Endothelial cell of umbilical vein (primary cell): ENCODE measurements at regions not wholly inside any gene's neighbourhood (a gene's known extent, or its start where the extent isn't known, plus 50 kb on each side); places are given as distances from the start of the nearest gene placed in this dataset.

Experiments
- BruUV-seq: library from RNA; stranded (reverse); fragments of 400-500 nt; replicated peaks from 2 replicates; lab custom pipeline; 2021; lab: Mats Ljungman, UMichigan
- CTCF ChIA-PET: fragments of 300-600, 350-600 bp; sonication (Branson Sonifier 250); formaldehyde crosslinking; loops from one replicate; lab custom pipeline; 2021; ENCODE audit warnings: antibody characterized with exemption, inconsistent platforms; lab: Charles Lee
- POLR2A ChIA-PET: fragments of 300-600, 350-600 bp; sonication (Branson Sonifier 250); formaldehyde crosslinking; loops from one replicate; lab custom pipeline; 2021; ENCODE audit warnings: antibody characterized with exemption, inconsistent platforms; lab: Charles Lee
- DNase-seq: peaks from one replicate; pipeline ENCODE4 v3.0.0-alpha.2; 2011; ENCODE audit warnings: low read depth, low spot score
- FAIRE-seq: peaks from 2 replicates; lab custom pipeline; 2011; peaks lifted over from hg19 to GRCh38; lab: Jason Lieb, UNC
- H2AFZ ChIP-seq: 2 replicates; pipeline ENCODE4 v1.6.0; 2012; ENCODE audit warnings: low read depth, low read length, control low read depth, inconsistent platforms
- H3K27ac ChIP-seq: 2 replicates; pipeline ENCODE4 v1.5.1; 2011; ENCODE audit warnings: low read depth, mild to moderate bottlenecking, control low read depth, low read length, moderate library complexity; ENCODE audit not compliant: insufficient read depth
- H3K27me3 ChIP-seq, 2 experiments: 2 replicates each; pipeline versions ENCODE4 v1.6.0 to v1.6.1; 2011; ENCODE audit warnings: low read length in 2 of 2, mixed read lengths in 1 of 2; ENCODE audit not compliant: control insufficient read depth in 2 of 2, insufficient read depth in 2 of 2
- H3K36me3 ChIP-seq, 2 experiments: 2 replicates in 1 of 2; 3 replicates in 1 of 2; pipeline ENCODE4 v1.5.1; 2011; ENCODE audit warnings: low read length in 2 of 2, mild to moderate bottlenecking in 1 of 2, moderate library complexity in 1 of 2; ENCODE audit not compliant: control insufficient read depth in 2 of 2, insufficient read depth in 2 of 2; ENCODE audit errors: extremely low read depth in 1 of 2
- H3K4me1 ChIP-seq: 3 replicates; pipeline ENCODE4 v1.5.1; 2011; ENCODE audit warnings: mild to moderate bottlenecking, low read length; ENCODE audit not compliant: control insufficient read depth, insufficient read depth; ENCODE audit errors: extremely low read depth
- H3K4me2 ChIP-seq: 2 replicates; pipeline ENCODE4 v1.6.1; 2011; ENCODE audit warnings: low read length, control low read depth, mixed read lengths; ENCODE audit not compliant: insufficient read depth
- H3K4me3 ChIP-seq, 3 experiments: fragments of 200-600 bp in 1 of 3; sonication (generic), shearing (Covaris generic) in 1 of 3; replicated peaks in 1 of 3; 2 replicates each; pipeline ENCODE4 v1.5.1; 2011 to 2016; ENCODE audit warnings: control low read depth in 3 of 3, low read length in 3 of 3, mild to moderate bottlenecking in 2 of 3, inconsistent platforms in 1 of 3, low read depth in 1 of 3, moderate library complexity in 1 of 3; ENCODE audit not compliant: insufficient read depth in 1 of 3
- H3K79me2 ChIP-seq: 2 replicates; pipeline ENCODE4 v1.6.0; 2012; ENCODE audit warnings: low read length, inconsistent platforms; ENCODE audit not compliant: control insufficient read depth, insufficient read depth
- H3K9ac ChIP-seq: replicated peaks from 2 replicates; pipeline ENCODE3; 2011; ENCODE audit warnings: low read length, control low read depth; ENCODE audit not compliant: insufficient read depth; ENCODE audit errors: extremely low read depth
- H3K9me1 ChIP-seq: replicated peaks from 3 replicates; pipeline ENCODE4 v1.6.0; 2011; ENCODE audit warnings: mild to moderate bottlenecking, low read length; ENCODE audit not compliant: control insufficient read depth, insufficient read depth; ENCODE audit errors: extremely low read depth
- H3K9me3 ChIP-seq: replicated peaks from 2 replicates; pipeline ENCODE4 v1.5.1; 2012; ENCODE audit warnings: low read length, inconsistent platforms; ENCODE audit not compliant: control insufficient read depth, insufficient read depth
- H4K20me1 ChIP-seq: replicated peaks from 2 replicates; pipeline ENCODE3; 2011; ENCODE audit warnings: mild to moderate bottlenecking, low read length; ENCODE audit not compliant: control insufficient read depth, insufficient read depth; ENCODE audit errors: extremely low read depth
- CTCF ChIP-seq, 2 donors: IDR thresholded peaks; 1 replicate in 1 of 2; 2 replicates in 1 of 2; pipeline ENCODE4 v1.5.1; 2011; ENCODE audit warnings: low read length in 2 of 2, mild to moderate bottlenecking in 2 of 2, moderate library complexity in 2 of 2, control low read depth in 1 of 2, inconsistent platforms in 1 of 2, low read depth in 1 of 2; ENCODE audit not compliant: insufficient read depth in 1 of 2; ENCODE audit errors: extremely low read depth in 1 of 2
- EZH2 ChIP-seq: IDR thresholded peaks from 2 replicates; pipeline ENCODE4 v1.6.1; 2012; ENCODE audit warnings: borderline replicate concordance, low read depth, mild to moderate bottlenecking, moderate library complexity, low read length, inconsistent platforms; ENCODE audit not compliant: severe bottlenecking
- FOS ChIP-seq: IDR thresholded peaks from 2 replicates; pipeline ENCODE4 v1.6.1; 2011; ENCODE audit warnings: mild to moderate bottlenecking, low read length, moderate library complexity, borderline replicate concordance; ENCODE audit not compliant: insufficient read depth
- GATA2 ChIP-seq: IDR thresholded peaks from 2 replicates; pipeline ENCODE4 v1.7.0; 2011; ENCODE audit warnings: low read depth, mild to moderate bottlenecking, moderate library complexity, mixed read lengths, low read length; ENCODE audit not compliant: insufficient read length, insufficient read depth
- JUN ChIP-seq: IDR thresholded peaks from 2 replicates; pipeline ENCODE4 v1.6.1; 2011; ENCODE audit warnings: borderline replicate concordance, low read depth; ENCODE audit not compliant: insufficient read length, insufficient read depth
- MAX ChIP-seq: IDR thresholded peaks from 2 replicates; pipeline ENCODE4 v1.6.1; 2011; ENCODE audit not compliant: insufficient read depth, insufficient read length
- MYC ChIP-seq: IDR thresholded peaks from one replicate; pipeline ENCODE4 v1.6.1; 2011; ENCODE audit warnings: mild to moderate bottlenecking, low read depth, low read length
- POLR2A ChIP-seq: IDR thresholded peaks from 2 replicates; pipeline ENCODE4 v1.6.1; 2012; ENCODE audit warnings: low read depth, mild to moderate bottlenecking, control low read depth, low read length
- POLR2AphosphoS5 ChIP-seq: IDR thresholded peaks from 2 replicates; pipeline ENCODE4 v1.6.1; 2012; ENCODE audit warnings: low read depth, mild to moderate bottlenecking, control low read depth, low read length, moderate library complexity; ENCODE audit not compliant: insufficient read depth
- dilution Hi-C: fragments of 300-500 bp; cut with MboI; formaldehyde crosslinking; loops from one replicate; pipeline ENCODE4 v1.15.0; 2019; ENCODE audit warnings: low sequenced_read_pairs; ENCODE audit not compliant: extremely low pct_ligation_motif_present
- intact Hi-C: fragments of 100-400 bp; cut with micrococcal nuclease; formaldehyde crosslinking; loops from one replicate; pipeline ENCODE4 v1.10.0; 2022

DNA sequence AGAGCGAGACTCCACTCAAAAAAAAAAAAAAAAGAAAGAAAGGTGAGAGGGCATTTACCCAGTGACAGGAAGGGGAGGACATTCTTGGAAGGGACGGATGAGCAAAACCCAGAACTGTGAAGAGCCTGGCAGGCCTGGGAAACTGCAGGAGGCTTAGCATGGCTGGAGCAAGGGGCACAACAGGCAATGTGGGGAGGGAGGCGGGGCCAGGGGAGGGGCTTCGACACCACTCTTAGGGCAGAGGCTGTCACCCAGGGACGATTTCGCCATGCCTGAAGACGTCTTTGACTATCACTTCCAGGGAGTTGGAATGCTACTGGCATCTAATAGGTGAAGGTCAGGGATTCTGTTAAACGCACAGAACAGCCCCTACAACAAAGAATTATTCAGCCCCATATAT lies 184.0 kb downstream of the HUNK start:
- Histone ChIP-seq H3K9me1 (no peaks in the 10 kb centered on the region), H3K79me2 (no peaks in the 10 kb centered on the region), H4K20me1 (no peaks in the 10 kb centered on the region), H3K4me1 (no peaks in the 10 kb centered on the region), H3K4me2 (no peak overlapping the region), H3K36me3 (no peaks in the 10 kb centered on the region), H2AFZ (no peak overlapping the region), H3K27ac (no peak overlapping the region), H3K4me3 (no peak overlapping the region), H3K9ac (no peak overlapping the region), H3K27me3 (no peaks in the 10 kb centered on the region), H3K9me3 (no peaks in the 10 kb centered on the region)
- POLR2A ChIA-PET = no interaction called here
- TF ChIP-seq CTCF (IDR thresholded peaks at IDR 0.05; ENCODE audit: extremely low read depth in 1 of 2, insufficient read depth in 1 of 2, low read depth in 1 of 2, low read length in 2 of 2) (no peak), EZH2 (no peak), MYC (no peak), FOS (no peak), JUN (no peak), GATA2 (no peak), POLR2AphosphoS5 (no peak), POLR2A (no peak), MAX (no peak)
- intact Hi-C loops = no loop called here
- CTCF ChIA-PET = no interaction called here
- BruUV-seq = no TSS peak
- dilution Hi-C loops = no loop called here
- DNase-seq = no peak
- no peak for FAIRE-seq
